Right lobe of liver (tissue), 4 donors: ENCODE measurements at regions not wholly inside any gene's neighbourhood (a gene's known extent, or its start where the extent isn't known, plus 50 kb on each side); places are given as distances from the start of the nearest gene placed in this dataset.

Experiments used
- POLR2A ChIP-seq: fragments of 450-650 bp; IDR thresholded peaks from one replicate; pipeline ENCODE4 v1.6.1; 2017; ENCODE audit warnings: antibody characterized with exemption, mild to moderate bottlenecking
- TF ChIP-seq, protein P1 (sequence below), 4 donors: fragments of 200-600 bp in 3 of 4; fragments of 450-650 bp in 1 of 4; IDR thresholded peaks; one replicate each; pipeline versions ENCODE4 v1.5.1 to v1.8.0; 2016 to 2022; ENCODE audit warnings: antibody characterized with exemption in 4 of 4, mild to moderate bottlenecking in 2 of 4
- donor health status: DM: no; HTN: no; CAD: no.
- donor health status: DM: no; HTN: no; CAD: no.
- donor health status: DM: no; HTN: yes; CAD: no.

DNA sequence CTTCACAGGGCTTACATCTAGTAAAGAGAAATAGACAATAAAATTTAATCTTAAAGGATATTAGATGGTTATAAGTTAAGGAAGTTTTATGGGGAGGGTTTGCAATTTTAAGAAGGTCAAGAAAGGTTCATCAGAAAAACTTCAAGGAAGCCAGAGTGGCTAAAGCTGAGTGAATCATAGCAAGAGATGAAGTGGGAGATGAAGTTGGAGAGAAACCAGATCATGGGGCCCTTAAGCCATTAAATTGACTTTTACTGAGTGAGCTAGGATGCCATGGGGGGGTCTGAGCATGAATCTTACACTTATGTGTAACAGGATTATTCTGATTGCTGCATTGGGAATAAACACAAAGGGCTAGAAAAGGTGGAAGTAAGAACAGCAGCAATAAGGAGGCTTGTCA, 189.2 kb downstream of the LRIG3 start:
- TF ChIP-seq, protein P1, sequence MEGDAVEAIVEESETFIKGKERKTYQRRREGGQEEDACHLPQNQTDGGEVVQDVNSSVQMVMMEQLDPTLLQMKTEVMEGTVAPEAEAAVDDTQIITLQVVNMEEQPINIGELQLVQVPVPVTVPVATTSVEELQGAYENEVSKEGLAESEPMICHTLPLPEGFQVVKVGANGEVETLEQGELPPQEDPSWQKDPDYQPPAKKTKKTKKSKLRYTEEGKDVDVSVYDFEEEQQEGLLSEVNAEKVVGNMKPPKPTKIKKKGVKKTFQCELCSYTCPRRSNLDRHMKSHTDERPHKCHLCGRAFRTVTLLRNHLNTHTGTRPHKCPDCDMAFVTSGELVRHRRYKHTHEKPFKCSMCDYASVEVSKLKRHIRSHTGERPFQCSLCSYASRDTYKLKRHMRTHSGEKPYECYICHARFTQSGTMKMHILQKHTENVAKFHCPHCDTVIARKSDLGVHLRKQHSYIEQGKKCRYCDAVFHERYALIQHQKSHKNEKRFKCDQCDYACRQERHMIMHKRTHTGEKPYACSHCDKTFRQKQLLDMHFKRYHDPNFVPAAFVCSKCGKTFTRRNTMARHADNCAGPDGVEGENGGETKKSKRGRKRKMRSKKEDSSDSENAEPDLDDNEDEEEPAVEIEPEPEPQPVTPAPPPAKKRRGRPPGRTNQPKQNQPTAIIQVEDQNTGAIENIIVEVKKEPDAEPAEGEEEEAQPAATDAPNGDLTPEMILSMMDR (IDR thresholded peaks at IDR 0.05) = no peak
- no peak for TF ChIP-seq POLR2A
